Hematopoietic multipotent progenitor cell treated with erythropoietin and hydrocortisone succinate and interleukin-3 and kit ligand, for 17 days (in vitro differentiated cells): ENCODE measurements at regions not wholly inside any gene's neighbourhood (a gene's known extent, or its start where the extent isn't known, plus 50 kb on each side); places are given as distances from the start of the nearest gene placed in this dataset.

Experiments used
- DNase-seq: peaks from one replicate; pipeline ENCODE4 v3.0.0-alpha.2; 2015; ENCODE audit warnings: low spot score

DNA sequence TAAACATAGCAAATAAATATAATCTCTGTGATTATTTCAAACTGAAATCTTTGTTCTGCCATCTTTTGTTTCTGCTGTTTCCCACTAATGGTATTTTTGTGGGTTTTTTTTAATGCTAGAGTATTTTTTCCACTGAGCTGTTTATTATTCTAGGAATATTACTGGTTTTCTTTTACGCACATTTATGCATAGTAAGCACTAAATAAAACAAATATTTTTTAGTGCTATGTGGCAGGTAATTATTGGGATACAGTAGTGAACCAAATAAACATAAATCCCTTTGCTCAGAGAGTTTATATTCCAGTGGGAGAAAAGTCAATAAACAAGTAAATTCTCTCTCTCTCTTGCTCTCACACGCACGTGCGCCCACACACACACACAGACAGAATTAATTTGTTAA lies 397.4 kb downstream of the PRDM5 start:
- DNase-seq = no peak

DNA sequence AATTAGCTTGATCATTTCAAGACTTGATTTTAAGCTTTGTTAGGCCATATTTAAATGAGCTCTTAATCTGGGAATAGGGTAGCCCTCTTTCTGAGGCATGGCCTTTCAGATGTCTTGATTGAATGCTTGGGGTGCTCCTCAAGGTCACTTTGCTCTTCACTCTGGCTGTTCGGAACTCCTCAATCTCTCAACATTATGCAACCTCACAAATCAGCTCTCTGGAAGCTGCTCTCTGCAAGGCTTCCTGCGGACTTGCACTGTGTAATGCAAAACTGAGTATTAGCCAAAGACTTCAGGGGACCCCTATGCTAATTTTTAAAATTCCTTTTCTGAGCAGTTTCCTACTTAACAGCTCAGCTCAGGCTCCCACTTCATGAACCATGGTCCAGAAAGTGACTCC lies 398.3 kb downstream of the PRDM5 start:
- no peak for DNase-seq

DNA sequence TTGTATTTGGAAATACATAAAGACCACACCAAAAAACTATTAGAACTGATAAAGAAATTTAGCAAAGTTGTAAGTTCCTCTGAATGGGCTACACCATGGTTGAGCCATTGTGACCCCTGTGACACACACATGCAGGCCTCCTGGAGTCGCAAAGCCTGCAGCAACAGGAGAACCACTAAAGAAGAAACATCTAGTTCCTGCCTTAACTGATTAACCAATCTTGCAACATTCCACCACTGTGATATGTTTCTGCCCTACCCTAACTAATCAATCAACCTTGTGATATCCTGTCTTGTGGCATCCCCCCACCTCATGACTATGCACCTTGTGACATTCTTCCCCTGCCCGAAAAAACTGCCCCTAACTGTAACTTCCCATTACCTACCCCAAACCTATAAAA lies 401.8 kb downstream of the PRDM5 start:
- DNase-seq = no peak

- no peak for DNase-seq
Measured at GRCh38 chr4:120517966-120518365, 404.6 kb downstream of the PRDM5 start.

DNA sequence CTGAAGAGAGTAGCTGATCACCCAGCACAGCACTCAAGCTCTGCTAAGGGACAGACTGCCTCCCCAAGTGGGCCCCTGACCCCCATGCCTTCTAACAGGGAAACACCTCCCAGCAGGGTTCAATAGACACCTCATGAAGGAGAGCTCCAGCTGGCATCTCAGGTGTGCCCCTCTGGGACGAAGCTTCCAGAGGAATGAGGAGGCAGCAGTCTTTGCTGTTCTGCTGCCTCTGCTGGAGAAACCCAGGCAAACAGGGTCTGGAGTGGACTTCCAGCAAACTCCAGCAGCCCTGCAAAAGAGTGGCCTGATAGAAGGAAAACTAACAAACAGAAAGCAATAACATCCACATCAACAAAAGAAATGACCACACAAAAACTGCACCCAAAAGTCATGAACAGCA lies 412.8 kb downstream of the PRDM5 start:
- no peak for DNase-seq

DNA sequence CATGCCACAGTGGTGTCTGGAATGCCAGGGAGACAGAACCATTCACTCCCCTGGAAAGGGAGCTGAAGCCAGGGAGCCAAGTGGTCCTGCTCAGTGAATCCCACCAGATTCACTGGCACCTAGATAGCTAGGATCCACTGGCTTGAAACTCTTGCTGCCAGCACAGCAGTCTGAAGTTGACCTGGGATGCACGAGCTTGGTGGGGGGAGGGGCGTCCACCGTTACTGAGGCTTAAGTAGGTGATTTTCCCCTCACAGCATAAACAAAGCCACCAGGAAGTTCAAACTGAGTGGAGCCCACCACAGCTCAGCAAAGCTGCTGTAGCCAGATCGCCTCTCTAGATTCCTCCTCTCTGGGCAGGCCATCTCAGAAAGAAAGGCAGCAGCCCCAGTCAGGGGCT lies 413.3 kb downstream of the PRDM5 start:
- no peak for DNase-seq

DNA sequence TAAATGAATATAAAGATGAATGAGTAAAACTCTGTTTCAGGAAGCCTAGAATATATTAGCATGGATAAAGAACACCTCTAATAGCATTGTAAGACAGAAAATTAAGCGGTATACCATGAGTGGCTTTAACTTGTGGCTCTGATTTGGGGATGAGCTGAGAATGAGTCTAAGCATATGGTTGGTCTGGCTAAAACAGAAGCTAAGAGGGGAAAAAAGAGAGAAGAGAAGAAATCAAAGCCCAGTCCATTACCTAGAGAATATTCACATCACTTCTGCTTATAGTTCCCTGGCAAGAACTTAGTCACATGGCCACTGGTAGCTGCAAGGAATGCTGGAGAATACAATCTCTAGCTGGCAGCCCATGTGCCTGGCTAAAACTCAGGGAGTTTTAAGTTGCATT lies 414.5 kb downstream of the PRDM5 start:
- no peak for DNase-seq

- no peak for DNase-seq
Measured at GRCh38 chr4:120506536-120506935, 416.0 kb downstream of the PRDM5 start.

- DNase-seq = no peak
Measured at GRCh38 chr4:120498678-120499077, 423.8 kb downstream of the PRDM5 start.

DNA sequence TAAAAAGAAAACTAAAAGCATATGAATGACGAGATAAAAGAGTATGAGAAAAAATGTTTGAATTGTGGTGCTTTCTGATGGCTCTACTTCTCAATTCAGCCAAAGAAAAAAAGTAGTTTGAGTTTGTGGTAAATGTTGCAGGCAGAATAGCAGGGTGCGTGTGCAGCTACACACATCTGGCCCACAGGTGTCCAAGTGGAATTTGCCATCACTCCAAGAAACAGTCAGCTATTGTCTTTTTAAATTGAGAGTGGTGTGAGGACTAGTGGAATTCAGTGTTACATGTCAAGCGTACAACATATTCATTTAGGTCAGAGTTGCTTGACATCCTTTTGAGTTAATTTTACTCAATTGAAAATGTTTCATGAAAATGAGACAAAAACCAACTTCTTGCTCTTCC lies 424.8 kb upstream of the MAD2L1 start:
- no peak for DNase-seq

- DNase-seq = no peak
Measured at GRCh38 chr4:120481756-120482155, 415.1 kb upstream of the MAD2L1 start.

- DNase-seq = no peak
Measured at GRCh38 chr4:120472447-120473131, 405.9 kb upstream of the MAD2L1 start.

- no peak for DNase-seq
Measured at GRCh38 chr4:120466429-120466828, 399.8 kb upstream of the MAD2L1 start.

- no peak for DNase-seq
Measured at GRCh38 chr4:120454788-120455187, 388.1 kb upstream of the MAD2L1 start.

DNA sequence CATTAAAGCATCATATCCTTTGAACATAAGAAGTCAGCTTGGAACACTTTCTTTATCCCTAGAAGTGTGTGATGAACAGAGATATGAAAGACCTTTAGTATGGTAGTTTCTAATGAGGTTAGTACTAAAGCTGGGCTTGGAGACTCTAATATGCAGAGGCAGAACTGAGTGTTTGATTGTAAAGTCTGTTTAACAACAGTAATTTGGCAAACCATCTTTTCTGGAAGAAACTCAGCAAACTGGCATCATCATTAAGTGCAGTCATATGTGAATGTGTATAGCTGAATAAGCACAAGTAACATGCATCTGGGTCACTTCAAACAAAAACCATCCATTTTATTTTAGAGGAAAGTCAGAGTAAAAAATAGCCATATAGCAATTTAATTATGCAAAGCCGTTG lies 385.9 kb upstream of the MAD2L1 start:
- no peak for DNase-seq

- no peak for DNase-seq
Measured at GRCh38 chr4:120452001-120452400, 385.4 kb upstream of the MAD2L1 start.

GRCh38 chr4:120447774-120448173 lies 381.1 kb upstream of the MAD2L1 start:
- no peak for DNase-seq

DNA sequence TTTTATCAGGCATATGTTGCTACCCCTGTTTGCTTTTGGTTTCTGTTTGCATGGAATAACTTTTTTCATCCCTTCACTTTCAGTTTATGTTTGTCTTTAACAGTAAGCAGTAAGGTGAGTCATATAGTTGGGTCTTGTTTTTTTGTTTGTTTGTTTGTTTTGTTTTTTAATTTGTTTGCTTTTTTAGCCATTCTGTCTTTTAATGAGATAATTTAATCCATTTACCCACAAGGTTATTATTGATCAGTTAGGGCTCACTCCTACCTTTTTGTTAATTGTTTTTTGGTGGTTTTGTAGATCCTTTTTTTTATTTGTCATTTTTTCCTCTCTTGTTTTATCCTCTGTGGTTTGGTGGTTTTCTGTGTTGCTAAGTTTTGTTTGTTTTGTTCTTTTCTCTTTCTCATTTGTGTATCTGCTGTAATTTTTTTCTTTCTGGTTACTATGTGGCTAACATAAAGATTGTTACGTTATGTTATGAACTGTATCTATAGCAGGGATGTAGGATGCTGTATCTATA lies 379.5 kb upstream of the MAD2L1 start:
- DNase-seq = no peak

GRCh38 chr4:120445186-120445585 lies 378.5 kb upstream of the MAD2L1 start:
- DNase-seq = no peak

DNA sequence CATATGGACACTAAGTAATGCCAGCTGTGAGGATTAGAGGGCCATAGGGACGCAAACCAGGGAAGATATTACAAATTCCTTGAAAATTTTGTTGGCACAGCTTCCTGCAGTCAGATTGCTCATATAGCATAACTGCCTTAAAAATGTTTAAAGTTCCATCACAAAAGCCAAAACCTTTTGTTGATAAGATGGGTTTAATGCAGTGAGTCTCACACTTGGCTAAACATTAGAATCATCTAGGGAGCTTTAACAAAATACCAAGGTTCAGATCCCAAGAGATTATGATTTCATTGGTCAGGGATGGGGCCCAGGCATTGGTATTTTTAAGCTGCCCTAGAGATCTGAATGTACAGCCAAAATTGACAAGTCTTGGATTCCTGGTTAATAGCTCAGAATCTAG lies 376.5 kb upstream of the MAD2L1 start:
- DNase-seq = no peak

- no peak for DNase-seq
Measured at GRCh38 chr4:120440730-120441129, 374.1 kb upstream of the MAD2L1 start.

DNA sequence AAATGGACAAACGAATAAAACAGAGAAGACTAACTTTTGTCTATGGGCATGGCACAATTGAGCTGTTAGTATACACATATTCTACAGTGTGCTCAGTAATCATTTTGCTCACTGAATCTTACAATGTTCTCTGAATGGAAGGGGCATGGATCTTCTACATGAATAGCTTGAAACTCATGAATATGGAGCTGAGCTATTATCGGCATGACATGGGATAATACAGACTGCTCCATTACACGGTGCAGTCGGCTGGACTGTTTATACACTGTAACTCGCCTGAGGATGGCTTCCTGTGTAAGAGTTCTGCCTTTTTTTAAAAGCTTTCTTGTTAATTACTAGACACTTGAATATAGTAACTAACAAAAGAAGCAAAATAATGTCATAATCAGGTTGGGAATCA lies 368.5 kb upstream of the MAD2L1 start:
- DNase-seq = no peak

- no peak for DNase-seq
Measured at GRCh38 chr4:120434756-120435155, 368.1 kb upstream of the MAD2L1 start.

DNA sequence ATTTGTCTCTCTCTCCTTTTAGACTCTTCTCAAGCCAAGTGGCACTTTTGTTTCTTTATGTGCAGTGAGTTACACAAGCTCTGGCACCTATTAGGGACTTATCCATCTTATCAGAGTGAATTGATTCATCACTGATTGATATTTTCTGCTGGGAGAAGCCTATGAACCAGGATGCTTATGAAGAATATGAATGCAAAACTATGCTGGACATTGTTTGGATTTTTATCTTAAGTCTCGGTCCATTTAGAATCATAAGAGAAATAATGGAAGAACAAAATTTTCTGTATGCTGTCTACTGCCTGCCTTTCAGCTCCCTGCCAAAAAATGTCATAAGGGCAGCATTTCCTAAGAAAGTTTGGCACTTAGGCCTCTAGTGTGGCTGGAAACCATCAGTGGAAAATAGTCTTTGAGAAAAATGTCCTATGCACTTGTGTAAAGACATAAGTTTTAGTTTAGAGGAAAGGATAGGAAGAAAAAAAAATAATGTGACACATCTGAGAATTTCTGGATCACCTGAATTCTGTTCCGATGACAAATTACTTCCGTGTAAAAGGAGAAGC lies 365.7 kb upstream of the MAD2L1 start:
- no peak for DNase-seq
